ENCODE measurements at regions not wholly inside any gene's neighbourhood (a gene's known extent, or its start where the extent isn't known, plus 50 kb on each side); places are given as distances from the start of the nearest gene placed in this dataset.
"Not testable (repeated sequence)": the region's sequence is repeated elsewhere in the genome, so short reads cannot be mapped to it uniquely, and the experiment has no call there.

DNA sequence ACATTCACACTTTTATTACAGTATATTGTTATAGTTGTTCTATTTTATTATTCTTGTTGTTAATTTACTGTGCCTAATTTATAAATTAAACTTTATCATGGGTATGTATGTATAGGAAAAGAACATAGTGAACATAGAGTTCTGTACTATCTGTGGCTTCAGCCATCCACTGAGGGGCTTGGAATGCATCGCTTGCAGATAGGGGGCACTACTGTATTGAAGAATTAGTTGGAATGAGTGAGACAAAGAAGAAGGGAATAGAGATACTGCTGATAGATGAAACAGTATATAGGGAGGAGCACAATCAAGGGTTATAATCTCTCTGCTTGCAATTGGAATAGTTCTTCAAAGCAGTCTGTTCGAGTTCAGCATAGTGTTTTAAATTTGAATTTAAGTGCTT lies 432.2 kb downstream of the RAB38 start:
- DNase-seq: no peak

DNA sequence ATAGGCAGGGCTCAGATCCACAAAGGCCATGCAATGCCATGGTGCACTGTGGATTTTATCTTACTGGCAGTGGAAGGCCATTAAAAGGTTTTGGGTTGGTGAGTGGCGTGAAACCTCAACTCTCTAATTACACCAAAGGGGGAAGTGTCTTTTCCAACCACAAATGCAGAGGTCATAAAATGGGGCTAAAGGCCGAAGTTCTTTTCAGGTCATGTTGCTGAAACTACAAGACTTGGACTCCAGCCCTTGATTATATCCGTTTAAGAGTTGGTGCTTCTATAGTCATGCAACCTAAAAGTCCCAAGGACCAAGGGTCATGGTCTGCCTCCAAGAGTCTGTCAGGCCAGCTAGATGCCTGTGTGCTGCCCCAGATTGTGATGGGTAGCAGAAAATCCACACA lies 434.3 kb downstream of the RAB38 start:
- DNase-seq: no peak

DNA sequence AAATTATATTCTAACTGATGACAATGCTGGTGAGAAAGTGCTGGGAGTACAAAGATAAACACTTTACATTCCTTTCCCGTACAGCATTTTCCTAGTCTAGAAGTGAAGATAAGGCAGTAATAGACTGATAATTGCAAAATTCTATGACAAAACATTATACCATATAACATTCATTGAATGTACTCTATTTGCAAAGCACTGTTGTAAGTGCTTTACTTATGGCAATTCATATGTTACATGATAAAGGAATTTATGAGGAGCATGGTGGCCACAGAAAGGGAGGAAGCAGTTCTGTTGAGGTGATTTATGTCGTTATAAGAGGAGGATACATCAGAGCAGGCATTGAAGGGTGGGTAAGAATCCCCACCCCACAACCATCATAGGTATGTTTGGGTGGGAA lies 434.8 kb downstream of the RAB38 start:
- DNase-seq: no peak

DNA sequence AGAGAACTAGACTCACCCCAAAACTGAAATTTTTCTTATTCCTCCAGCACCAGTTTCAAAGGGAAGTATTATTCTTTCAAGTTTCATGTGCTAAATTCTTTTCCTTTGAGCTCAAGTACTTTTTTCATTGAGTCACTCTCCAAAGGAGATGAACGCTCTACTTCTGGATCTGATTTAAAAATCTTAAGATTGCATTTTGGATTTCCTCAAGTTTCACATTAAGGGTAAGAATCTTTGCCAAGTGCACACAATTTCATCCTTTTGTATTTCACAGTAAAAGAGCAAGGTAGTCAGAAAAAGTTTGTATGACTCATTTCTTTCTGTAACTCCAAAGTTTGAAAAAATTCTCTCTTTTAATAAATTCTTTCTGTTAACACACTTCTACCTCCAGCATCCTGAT lies 435.5 kb downstream of the RAB38 start:
- DNase-seq: no peak

DNA sequence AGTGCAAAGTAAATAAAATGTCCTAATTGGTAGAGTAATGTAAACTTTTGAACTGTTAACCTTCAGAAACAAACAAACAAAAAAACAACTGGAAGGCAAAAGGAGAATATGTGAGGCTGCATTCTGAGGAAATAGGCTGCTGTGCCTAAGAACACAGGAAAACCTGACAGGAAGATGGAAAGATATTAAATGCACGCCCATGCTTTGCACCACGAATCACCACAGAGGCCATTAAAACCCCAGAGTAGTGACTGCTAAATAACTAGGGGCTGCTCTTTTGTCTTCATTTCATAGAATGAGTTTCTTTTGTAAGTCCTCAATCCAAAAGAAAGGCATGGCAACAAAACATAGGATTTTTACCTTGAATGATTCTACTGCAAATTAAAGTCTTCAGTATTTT lies 436.0 kb downstream of the RAB38 start:
- no peak for DNase-seq

DNA sequence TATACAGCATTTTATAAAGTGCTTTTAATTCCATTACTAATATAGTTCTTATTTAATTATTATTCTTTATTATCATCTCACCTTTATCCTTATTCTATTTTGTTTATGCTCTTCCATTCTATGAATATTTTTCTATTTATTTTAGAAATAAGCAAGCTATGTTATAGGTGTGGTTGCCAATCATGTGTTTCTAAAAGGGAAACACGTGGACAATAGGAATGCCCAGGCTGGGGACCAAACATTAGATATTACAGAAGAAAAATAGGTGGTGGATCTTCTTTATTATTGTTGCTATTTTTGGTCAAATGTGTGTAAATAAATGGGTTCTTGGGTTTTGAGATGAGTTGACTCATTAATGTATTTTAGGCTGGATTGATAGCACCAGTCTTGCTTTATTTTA lies 438.3 kb downstream of the RAB38 start:
- DNase-seq: no peak

DNA sequence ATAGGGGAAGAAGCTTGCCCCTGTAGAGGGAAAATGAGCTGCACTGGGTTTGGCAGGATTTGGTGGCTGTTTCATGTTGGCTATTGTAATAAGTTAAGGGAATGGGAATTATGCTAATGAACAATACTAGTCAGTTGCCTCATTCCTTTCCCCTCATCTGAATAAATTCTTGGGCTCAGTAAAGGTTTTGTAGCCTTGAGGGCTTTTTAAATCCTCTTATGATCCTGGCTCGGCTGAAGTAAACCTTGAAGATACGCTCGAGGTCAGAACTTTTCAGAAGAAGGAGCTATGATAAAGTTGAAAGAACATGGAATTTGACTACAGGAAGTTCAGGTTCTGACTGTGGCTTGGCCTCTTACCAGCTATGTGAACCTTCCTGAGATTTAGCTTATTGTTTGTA lies 448.7 kb downstream of the RAB38 start:
- no peak for DNase-seq

DNA sequence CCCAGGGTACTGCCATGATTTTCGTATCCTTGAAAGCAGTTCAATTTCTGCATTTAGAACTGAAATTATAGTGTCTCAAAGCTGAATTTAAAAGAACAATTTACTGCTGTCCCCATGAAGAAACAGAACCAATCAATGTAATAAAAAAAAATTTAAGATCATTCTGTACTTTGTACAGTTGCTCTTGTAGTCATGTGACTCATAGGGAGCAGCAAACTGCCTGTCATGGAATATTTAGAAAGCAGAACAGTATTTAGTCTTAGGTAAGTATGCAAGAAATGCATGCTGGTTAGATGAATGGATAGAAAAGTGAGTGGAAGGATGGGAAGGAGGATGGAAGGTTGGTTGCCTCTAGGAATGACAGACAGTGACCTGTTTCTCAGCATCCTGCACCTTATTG lies 450.9 kb downstream of the RAB38 start:
- no peak for DNase-seq

DNA sequence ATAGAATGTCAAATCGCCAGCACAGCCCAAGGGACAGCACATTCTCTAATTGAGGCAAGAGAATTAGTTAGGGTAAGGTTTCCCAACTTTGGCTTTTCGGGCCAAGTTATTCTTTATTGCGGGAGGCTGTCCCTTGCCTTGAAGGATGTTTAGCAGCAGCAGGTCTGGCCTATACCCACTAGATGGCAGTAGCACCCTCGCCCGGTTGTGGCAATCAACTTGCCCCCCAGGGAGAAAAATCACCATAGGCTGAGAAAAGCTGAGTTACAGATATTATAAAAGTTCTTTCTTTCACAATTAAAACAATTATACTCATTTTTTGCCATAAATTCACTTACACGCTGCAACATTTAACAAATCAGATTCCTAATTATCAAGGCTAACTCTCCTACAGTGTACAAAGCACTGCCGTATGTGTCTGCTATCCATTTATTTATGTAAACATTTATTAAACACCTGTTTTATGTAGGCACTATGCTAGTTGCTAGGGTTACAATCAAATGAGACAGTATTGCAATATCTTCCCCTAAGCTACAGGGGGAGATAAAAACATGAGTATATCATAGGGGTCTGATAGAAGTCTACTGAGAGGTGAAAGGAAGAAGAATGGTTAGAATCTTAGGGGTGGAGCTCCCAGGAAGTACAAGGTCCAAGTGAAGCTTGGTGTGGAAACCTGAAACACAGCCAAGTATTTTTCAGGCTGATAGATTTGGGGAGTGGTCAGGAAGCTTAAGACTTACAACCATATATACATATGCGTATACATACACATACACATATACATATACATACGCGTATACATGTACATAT lies 452.3 kb downstream of the RAB38 start:
- DNase-seq: no peak

DNA sequence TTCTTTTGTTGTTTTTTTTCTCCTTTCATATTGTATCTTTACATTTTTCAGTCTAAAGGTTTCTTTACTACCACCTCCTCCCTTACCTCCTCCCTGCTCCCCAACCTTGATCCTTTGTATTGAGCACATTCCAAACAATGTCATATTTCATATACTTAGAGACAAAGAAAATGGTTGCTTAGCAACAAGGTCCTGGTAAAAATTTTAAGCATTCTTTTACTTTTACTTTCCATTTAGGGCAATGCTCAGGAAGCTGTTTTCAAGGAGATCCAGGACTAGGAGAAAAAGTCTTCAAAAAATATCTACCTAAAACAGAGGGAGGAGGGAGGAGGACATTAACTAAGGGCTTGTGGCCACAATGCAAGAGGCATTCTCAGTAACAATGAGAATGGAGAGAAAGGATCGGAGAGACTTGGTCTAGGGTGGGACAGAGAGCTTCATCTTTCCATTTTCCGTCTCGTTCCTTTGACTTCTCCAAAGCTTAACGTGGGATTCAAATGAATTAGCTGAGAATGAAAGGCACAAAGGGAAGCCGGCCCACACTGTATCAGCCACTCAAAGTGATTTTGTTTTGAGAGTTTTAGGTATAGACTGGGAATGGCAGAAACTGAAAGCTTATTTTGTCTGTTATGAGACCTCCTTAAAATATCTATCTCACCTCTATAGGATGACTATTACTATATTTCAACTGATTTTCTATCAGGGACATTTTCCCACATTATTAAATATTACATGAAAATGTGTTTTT lies 455.7 kb downstream of the RAB38 start:
- no peak for DNase-seq

DNA sequence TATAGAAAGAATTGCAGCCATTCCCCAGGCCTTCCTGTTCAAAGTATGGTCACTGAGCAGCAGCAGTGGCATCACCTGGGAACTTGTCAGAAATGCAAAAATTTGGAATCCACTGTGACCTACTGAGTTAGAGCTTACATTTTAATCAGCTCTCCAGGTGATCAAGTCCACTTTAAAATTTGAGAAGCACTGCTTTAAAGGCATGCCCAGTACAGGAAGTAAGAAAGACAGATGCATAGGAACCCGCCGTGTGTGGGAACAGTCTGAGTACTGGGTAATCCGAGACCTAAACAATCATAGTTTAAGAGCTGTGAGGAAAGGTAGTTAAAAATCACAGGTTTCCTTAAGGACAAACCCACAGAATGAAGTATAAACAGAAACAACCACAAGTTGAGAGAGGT lies 462.4 kb downstream of the RAB38 start:
- no peak for DNase-seq

DNA sequence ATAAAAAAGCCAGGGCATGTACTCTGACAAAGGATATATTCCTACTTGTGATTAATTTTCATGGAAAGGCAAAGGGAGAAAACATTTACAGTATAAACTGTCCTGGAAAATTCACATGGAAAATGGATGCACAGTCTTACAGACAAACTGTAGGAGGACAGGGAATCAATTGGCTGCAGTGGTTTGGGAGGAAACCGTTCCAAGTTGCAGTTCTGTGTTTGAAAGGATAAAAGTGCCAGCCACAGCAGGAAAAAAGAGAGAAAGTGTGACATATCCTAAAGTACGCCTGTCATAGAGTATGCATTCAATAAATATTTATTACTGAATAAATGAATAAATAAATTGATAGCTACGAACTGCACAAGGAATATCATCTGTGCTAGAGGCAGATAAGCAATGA lies 462.9 kb downstream of the RAB38 start:
- no peak for DNase-seq

DNA sequence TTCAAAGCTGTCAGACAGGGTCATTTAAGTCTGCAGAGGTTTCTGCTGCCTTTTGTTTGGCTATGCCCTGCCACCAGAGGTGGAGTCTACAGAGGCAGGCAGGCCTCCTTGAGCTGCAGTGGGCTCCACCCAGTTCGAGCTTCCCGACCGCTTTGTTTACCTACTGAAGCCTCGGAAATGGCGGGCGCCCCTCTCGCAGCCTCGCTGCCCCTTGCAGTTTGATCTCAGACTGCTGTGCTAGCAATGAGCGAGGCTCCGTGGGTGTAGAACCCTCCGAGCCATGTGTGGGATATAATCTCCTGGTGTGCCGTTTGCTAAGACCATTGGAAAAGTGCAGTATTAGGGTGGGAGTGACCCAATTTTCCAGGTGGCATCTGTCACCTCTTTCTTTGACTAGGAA lies 471.7 kb downstream of the RAB38 start:
- DNase-seq: not testable (repeated sequence)

DNA sequence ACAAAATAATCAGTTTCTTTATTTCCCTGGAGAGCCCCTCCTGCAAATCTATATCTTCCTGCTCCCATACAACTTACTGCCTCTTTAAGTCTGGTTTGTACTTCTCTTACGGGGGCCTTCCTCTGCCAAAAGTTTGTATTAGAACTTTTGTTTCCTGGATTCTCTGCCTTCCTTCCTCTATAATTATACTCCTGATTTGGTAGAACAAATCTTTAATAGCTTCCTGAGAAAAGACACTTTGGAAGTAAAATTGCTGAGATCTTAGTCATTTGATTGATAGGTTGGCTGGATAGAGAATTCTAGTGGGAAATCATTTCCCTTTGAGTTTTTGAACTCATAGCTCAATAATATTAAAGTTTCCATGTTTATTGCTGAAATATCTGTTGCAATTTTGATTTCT lies 499.2 kb downstream of the RAB38 start:
- no peak for DNase-seq

DNA sequence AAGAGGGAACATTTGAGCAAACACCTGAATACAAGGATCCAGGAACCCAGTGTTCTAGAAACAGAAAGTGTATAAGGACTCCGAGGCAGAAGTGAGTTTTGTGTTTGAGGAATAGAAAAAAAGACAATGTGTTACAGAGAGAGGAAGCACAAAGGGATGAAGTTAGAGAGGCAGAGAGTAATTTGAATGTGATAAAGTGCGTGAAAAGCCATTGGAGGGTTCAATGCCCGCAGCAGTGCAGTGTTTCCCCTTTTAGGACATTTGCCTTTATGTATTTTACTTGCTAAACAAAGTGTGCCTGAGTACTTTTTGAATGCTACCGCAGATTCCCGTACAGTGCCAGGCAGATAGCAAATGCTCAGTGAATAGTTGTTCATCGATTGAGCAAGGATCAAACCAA lies 508.5 kb downstream of the RAB38 start:
- DNase-seq: no peak

DNA sequence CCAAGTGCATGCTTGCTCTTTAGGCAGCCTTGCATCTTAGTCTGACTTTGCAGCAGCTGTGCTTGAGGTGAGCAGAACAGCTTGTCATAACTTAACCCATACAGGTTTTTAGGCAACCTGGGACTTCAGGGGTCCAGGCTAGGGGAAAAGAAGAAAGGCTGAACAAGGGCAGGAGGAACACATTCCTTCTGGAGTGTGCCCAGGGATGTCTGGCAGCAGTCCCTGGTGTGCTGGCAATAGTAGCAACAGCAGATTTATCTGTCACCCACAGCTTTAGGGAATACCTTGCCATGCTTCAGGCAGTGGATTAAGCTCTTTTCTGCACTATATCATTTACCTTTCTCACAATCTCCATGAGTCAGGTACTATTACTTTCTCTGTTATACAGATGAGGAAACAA lies 513.0 kb downstream of the RAB38 start:
- DNase-seq: no peak

DNA sequence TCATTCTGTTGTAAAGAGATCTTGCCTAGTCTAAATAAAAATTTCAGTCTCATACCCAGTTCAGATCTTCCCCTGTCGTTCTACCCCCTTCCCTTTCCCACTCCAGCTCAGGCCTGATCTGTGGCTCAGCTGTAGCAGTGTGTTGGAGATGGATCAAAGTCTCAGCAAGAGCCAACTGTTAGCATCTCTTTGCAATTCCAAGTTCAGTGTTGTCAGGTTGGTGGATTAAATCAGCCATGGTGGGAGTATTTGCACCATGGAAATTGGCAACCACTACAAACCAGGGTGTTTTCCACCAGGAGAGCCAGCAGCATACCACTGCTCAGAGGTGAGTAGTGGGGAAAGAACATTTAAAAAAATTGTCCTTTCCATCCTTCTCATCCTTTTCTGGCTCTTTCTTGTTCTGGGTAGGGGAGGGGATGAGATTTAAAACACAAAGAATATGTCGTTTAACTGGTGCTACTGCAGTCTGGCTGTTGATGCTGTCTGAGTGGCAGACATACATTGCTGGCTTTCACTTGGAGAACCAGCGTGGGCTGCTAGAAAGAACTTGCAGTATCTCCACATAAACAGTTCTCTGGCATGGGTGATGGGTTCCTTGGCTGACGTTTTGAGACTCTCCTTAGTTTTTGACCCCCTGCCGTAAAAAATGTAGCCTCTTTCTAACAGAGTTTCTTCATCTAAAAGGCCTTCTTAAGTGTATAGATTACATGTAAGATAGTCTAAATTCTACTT lies 514.1 kb downstream of the RAB38 start:
- DNase-seq: no peak

DNA sequence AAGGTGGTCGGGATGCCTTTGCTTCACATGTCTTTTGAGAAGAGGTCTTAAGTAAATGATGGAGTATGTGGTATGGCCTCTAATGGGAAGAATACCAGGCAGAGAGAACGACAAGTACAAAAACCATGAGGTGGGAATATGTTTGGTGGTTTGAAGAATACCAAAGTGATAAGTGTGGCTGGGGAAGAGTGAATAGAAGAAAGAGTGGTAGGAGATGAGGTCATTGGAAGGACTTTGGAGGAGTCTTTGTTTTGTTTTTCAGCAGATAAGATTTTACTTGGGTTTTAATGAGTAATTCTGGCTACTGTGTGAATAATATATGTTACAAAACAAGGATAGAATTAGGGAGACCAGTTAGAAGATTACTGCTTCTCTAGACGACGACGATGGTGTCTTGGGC lies 515.4 kb downstream of the RAB38 start:
- DNase-seq: no peak

DNA sequence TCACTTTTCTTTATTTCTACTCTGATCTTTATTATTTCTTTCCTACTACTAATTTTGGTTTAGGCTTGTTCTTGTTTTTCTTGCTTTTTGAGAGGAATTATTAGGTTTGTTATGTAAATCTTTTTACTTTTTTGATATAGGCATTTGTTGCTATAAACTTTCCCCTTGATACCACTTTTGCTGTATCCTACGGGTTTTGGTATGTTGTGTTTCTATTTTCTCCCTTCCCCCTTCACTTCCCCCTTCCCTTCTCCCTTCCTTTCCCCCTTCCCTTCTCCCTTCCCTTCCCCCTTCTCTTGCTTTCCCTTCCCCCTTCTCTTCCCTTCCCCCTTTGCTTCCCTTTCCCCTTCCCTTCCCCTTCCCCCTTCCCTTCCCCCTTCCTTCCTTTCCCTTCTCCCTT lies 529.6 kb downstream of the RAB38 start:
- DNase-seq: no peak

DNA sequence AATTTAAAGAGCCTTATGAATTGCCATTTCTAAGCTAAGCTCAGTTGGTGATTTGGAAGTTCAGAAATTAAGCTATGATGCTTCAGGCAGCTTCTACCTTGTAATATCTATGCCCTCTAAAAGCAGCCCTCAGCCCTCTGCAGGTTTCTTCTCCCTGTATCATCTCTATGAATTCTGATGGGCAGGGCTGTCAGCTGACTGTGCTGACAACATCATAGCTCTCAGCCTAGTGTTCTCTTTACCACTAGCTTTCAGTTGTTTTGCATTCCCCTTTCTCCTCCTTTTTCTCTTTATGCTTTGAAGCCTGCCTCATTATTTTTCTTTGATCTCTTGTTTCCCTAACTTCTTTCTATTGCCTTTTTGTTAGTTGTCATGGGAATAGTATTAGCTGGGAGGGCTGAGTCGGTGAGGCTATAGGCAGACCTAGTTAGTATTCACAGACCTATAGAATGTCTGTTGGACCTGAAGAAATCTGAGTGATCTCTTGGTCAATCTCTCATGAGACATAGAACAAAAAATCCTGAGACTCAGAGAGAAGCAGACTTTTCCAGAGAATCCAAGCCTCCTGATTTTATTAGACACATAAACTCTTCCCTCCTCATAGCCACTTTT lies 535.4 kb downstream of the RAB38 start:
- no peak for DNase-seq

DNA sequence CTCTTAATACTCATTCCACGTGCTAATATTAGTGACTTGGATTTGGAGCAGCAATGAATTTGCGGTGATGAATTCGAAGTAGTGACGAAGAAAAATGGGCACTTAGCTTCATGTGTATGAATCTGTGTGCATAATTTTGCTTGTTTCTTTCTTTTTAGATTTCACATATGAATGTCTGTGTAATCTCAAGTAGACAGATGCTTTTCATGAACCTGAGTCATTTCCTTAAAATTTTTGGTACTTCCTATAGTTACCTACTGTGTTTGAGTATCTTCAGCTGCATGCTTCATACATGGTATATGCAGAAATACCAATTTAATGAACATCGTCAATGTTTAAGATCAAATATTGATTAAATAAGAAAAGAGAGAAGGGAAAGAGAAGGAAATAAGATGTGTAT lies 540.2 kb downstream of the RAB38 start:
- no peak for DNase-seq

DNA sequence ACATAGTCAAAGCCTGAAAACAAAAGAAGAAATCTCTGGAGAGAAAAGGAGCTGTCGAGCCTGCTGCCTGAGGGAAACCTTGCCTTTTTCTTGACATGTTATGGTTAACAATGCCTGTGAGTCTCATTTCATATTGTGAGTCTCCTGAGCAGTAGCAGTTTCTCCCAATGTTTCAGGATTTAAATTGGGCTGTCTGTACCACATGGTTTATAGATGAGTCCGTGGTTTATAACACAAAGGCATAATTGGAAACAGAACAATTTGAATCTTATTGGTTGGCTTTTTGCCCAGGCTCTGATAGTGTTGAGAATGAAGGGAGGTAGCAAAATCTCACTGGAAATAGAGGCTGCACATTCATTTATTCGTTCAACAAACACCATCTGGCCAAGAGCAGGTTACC lies 540.9 kb downstream of the RAB38 start:
- no peak for DNase-seq

DNA sequence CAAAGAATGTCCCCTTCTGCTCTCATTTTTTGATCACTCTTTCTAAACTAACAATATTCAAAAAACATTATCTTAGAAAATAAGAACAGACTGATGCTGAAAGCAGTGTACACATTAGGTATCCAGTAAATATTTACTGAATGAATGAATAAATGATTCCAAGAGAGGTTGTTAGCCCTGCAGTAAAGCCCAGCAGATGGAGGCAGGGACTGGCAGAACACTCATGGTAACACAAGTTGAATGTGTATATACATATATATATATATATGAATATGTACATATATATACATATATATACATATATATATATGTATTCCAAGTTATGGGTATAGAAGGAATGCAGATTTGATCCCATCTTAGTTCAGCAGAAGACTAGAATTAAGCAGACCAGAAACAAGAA lies 546.3 kb downstream of the RAB38 start:
- no peak for DNase-seq
